Parathyroid adenoma (tissue), 2 donors: ENCODE measurements at regions not wholly inside any gene's neighbourhood (a gene's known extent, or its start where the extent isn't known, plus 50 kb on each side); places are given as distances from the start of the nearest gene placed in this dataset.

Experiments used
- H2AFZ ChIP-seq: fragments of 300-600 bp; sonication (generic); one replicate; pipeline ENCODE4 v1.7.0; 2017; ENCODE audit warnings: antibody characterized with exemption, mild to moderate bottlenecking
- H3K27ac ChIP-seq: fragments of 300-600 bp; sonication (generic); one replicate; pipeline ENCODE4 v1.7.0; 2017
- H3K27me3 ChIP-seq: fragments of 300-600 bp; sonication (generic); one replicate; pipeline ENCODE4 v1.7.0; 2017; ENCODE audit warnings: low read length; ENCODE audit not compliant: control insufficient read depth, insufficient read depth
- H3K36me3 ChIP-seq: fragments of 300-600 bp; sonication (generic); one replicate; pipeline ENCODE4 v1.7.0; 2017; ENCODE audit warnings: low read length; ENCODE audit not compliant: control insufficient read depth, insufficient read depth
- H3K4me1 ChIP-seq: fragments of 300-600 bp; sonication (generic); one replicate; pipeline ENCODE4 v1.7.0; 2017; ENCODE audit warnings: control low read depth
- H3K4me2 ChIP-seq: fragments of 300-600 bp; sonication (generic); one replicate; pipeline ENCODE4 v1.7.0; 2017; ENCODE audit warnings: low read length
- H3K4me3 ChIP-seq: fragments of 300-600 bp; sonication (generic); one replicate; pipeline ENCODE4 v1.7.0; 2017; ENCODE audit warnings: low read depth, low read length
- H3K79me2 ChIP-seq: fragments of 300-600 bp; sonication (generic); one replicate; pipeline ENCODE4 v1.7.0; 2017; ENCODE audit warnings: control low read depth
- H3K9ac ChIP-seq: fragments of 300-600 bp; sonication (generic); one replicate; pipeline ENCODE4 v1.7.0; 2017; ENCODE audit warnings: mild to moderate bottlenecking
- H3K9me3 ChIP-seq: fragments of 300-600 bp; sonication (generic); one replicate; pipeline ENCODE4 v1.7.0; 2017; ENCODE audit warnings: low read length; ENCODE audit not compliant: control insufficient read depth
- CTCF ChIP-seq: fragments of 300-600 bp; sonication (generic); IDR thresholded peaks from one replicate; pipeline ENCODE4 v1.7.0; 2017; ENCODE audit warnings: antibody characterized with exemption, mild to moderate bottlenecking
- donor health status: primary hyperparathyroidism.

- no peak overlapping the region for H3K4me3 ChIP-seq
- H3K27me3 ChIP-seq, result no peaks in the 10 kb centered on the region
- no peaks in the 10 kb centered on the region for H3K4me1 ChIP-seq
- no peak for TF ChIP-seq CTCF
- no peaks in the 10 kb centered on the region for H3K79me2 ChIP-seq
- no peak overlapping the region for H3K9ac ChIP-seq
- no peaks in the 10 kb centered on the region for H3K9me3 ChIP-seq
- no peak overlapping the region for H3K4me2 ChIP-seq
- no peak overlapping the region for H3K27ac ChIP-seq
- H2AFZ ChIP-seq, result no peak overlapping the region
- no peaks in the 10 kb centered on the region for H3K36me3 ChIP-seq
Measured at GRCh38 chr2:203797712-203798111, 69.9 kb upstream of the CTLA4 start.

GRCh38 chr2:203798296-203799087, 69.1 kb upstream of the CTLA4 start:
- H3K4me2 ChIP-seq, result no peak overlapping the region
- H3K9ac ChIP-seq, result no peak overlapping the region
- H3K36me3 ChIP-seq, result no peaks in the 10 kb centered on the region
- H3K4me1 ChIP-seq, result no peaks in the 10 kb centered on the region
- H3K9me3 ChIP-seq, result no peaks in the 10 kb centered on the region
- H3K27ac ChIP-seq, result no peak overlapping the region
- TF ChIP-seq CTCF, result no peak
- no peaks in the 10 kb centered on the region for H3K27me3 ChIP-seq
- no peaks in the 10 kb centered on the region for H3K79me2 ChIP-seq
- no peak overlapping the region for H2AFZ ChIP-seq
- H3K4me3 ChIP-seq, result no peak overlapping the region

- TF ChIP-seq CTCF, result no peak
- no peak overlapping the region for H2AFZ ChIP-seq
- H3K36me3 ChIP-seq, result no peaks in the 10 kb centered on the region
- H3K79me2 ChIP-seq, result no peaks in the 10 kb centered on the region
- no peaks in the 10 kb centered on the region for H3K27me3 ChIP-seq
- no peak overlapping the region for H3K4me3 ChIP-seq
- H3K4me1 ChIP-seq, result no peaks in the 10 kb centered on the region
- H3K27ac ChIP-seq, result no peak overlapping the region
- no peak overlapping the region for H3K9ac ChIP-seq
- no peak overlapping the region for H3K4me2 ChIP-seq
- no peaks in the 10 kb centered on the region for H3K9me3 ChIP-seq
Measured at GRCh38 chr2:203799908-203800307, 67.7 kb upstream of the CTLA4 start.

- no peak overlapping the region for H3K27ac ChIP-seq
- no peaks in the 10 kb centered on the region for H3K27me3 ChIP-seq
- no peak overlapping the region for H3K9ac ChIP-seq
- H2AFZ ChIP-seq, result no peak overlapping the region
- no peak overlapping the region for H3K4me2 ChIP-seq
- no peaks in the 10 kb centered on the region for H3K79me2 ChIP-seq
- H3K9me3 ChIP-seq, result no peaks in the 10 kb centered on the region
- H3K4me1 ChIP-seq, result no peaks in the 10 kb centered on the region
- no peaks in the 10 kb centered on the region for H3K36me3 ChIP-seq
- H3K4me3 ChIP-seq, result no peak overlapping the region
- TF ChIP-seq CTCF, result no peak
Measured at GRCh38 chr2:203800783-203801182, 66.8 kb upstream of the CTLA4 start.
